SU-DHL-6 (cell line): ENCODE measurements at regions not wholly inside any gene's neighbourhood (a gene's known extent, or its start where the extent isn't known, plus 50 kb on each side); places are given as distances from the start of the nearest gene placed in this dataset.
A peak's percentile ranks its signal among the peaks of the same experiment; 100 is the strongest.

ENCODE experiments used
- H2AFZ ChIP-seq: fragments of 200-600 bp; sonication (generic); 2 replicates; pipeline ENCODE4 v1.6.1; 2014; ENCODE audit warnings: low read depth, mild to moderate bottlenecking, moderate library complexity, mixed read lengths, antibody characterized with exemption, low read length; ENCODE audit not compliant: severe bottlenecking
- H3F3A ChIP-seq: fragments of 200-600 bp; shearing (Covaris generic); 2 replicates; pipeline ENCODE4 v1.6.0; 2016; ENCODE audit warnings: antibody characterized with exemption, mild to moderate bottlenecking; ENCODE audit not compliant: insufficient read depth
- H3K27ac ChIP-seq: fragments of 200-600 bp; sonication (generic); 2 replicates; pipeline ENCODE4 v1.5.1; 2016; ENCODE audit warnings: low read depth, mild to moderate bottlenecking, low read length, moderate library complexity, mixed read lengths
- H3K27me3 ChIP-seq: fragments of 200-600 bp; sonication (generic), shearing (Covaris generic); 2 replicates; pipeline ENCODE4 v1.6.0; 2014; ENCODE audit warnings: mild to moderate bottlenecking, low read length
- H3K36me3 ChIP-seq: fragments of 200-600 bp; sonication (generic); 2 replicates; pipeline ENCODE4 v1.6.1; 2014; ENCODE audit warnings: mild to moderate bottlenecking, low read length, mixed read lengths
- H3K4me2 ChIP-seq: fragments of 300-600, 200-600 bp; shearing (Covaris generic), sonication (generic); 2 replicates; pipeline ENCODE4 v1.6.0; 2014; ENCODE audit warnings: low read length, low read depth, mild to moderate bottlenecking; ENCODE audit not compliant: poor library complexity, severe bottlenecking
- H3K4me3 ChIP-seq: fragments of 200-600 bp; sonication (generic); 2 replicates; pipeline ENCODE4 v1.5.1; 2014; ENCODE audit warnings: antibody characterized with exemption, low read length, mild to moderate bottlenecking, mixed read lengths; ENCODE audit not compliant: insufficient read depth, poor library complexity, severe bottlenecking
- H3K79me2 ChIP-seq: fragments of 200-600 bp; sonication (generic); 2 replicates; pipeline ENCODE4 v1.6.1; 2014; ENCODE audit warnings: mild to moderate bottlenecking, low read length, moderate library complexity; ENCODE audit not compliant: insufficient read depth
- H3K9ac ChIP-seq: fragments of 200-600 bp; sonication (generic); 2 replicates; pipeline ENCODE4 v1.7.0; 2014; ENCODE audit warnings: mild to moderate bottlenecking, low read length
- H3K9me2 ChIP-seq: fragments of 200-600 bp; sonication (generic); replicated peaks from 2 replicates; pipeline ENCODE4 v1.6.1; 2014; ENCODE audit warnings: low read length; ENCODE audit not compliant: insufficient read depth
- H3K9me3 ChIP-seq: fragments of 200-600 bp; sonication (generic); 2 replicates; pipeline ENCODE4 v1.6.1; 2014; ENCODE audit warnings: low read length, mixed read lengths; ENCODE audit not compliant: insufficient read depth
- H4K20me1 ChIP-seq: fragments of 200-600 bp; sonication (generic); 2 replicates; pipeline ENCODE4 v1.6.1; 2014; ENCODE audit warnings: low read depth, mild to moderate bottlenecking, antibody characterized with exemption, low read length, moderate library complexity, mixed read lengths
- EZH2phosphoT487 ChIP-seq: fragments of 200-600 bp; sonication (generic), shearing (Covaris generic); conservative IDR thresholded peaks from 2 replicates; pipeline ENCODE4 v1.6.1; 2018; ENCODE audit warnings: mild to moderate bottlenecking, antibody characterized with exemption, low read length, moderate library complexity, mixed read lengths
- TF ChIP-seq, protein P1 (sequence below): fragments of 200-600 bp; sonication (generic); IDR thresholded peaks from one replicate; pipeline ENCODE4 v1.5.1; 2017; ENCODE audit warnings: antibody characterized with exemption, mild to moderate bottlenecking, low read length, moderate library complexity; ENCODE audit not compliant: insufficient read depth, poor library complexity, severe bottlenecking

DNA sequence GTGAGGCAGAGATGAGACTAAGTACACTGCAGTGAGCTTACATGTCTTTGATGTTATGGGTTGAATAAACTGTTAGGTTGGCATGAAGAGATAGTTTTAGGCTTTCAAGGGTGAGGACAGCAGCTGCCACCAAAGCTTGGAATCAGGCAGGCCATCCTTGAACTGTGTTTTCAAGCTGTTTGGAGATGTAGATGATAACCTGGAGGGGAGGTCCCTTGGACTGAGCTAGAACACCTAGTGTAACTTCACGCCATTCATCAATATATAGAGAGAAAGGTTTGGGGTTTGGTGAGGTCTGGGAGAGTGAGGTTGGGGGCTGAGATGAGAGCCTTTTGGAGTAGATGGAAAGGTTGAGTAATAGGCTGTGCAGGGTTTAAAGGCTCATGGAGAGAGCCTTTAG, 2447.0 kb downstream of the TP53TG3F start:
- H3K4me2 ChIP-seq, result no peak overlapping the region
- no peak overlapping the region for H2AFZ ChIP-seq
- no peaks in the 10 kb centered on the region for H3K9me3 ChIP-seq

DNA sequence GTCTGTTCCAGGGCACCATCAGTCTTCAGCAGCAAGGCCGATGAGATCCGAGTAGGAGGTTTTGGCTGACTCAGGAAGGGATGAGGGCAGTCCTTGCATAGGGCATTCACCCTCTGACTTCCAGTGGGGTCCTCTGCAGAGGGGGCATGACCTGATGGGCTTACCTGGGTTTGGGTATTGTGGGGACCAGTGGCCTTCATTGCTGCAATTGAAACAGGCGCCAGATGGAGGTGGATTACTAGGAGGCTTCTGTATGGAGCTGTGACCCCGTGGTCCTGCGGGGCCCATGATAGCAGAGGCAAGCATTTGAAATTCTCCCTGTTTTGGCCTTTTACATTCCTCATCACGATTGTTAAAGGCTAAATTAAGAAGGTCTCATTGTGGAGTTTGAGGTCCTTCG, 2448.7 kb downstream of the TP53TG3F start:
- H3K9ac ChIP-seq, result no peak overlapping the region
- H4K20me1 ChIP-seq, result no peaks in the 10 kb centered on the region
- H3K79me2 ChIP-seq, result no peaks in the 10 kb centered on the region
- H3K4me2 ChIP-seq, result no peak overlapping the region
- no peaks in the 10 kb centered on the region for H3K9me3 ChIP-seq
- H3K4me3 ChIP-seq, result no peak overlapping the region
- no peaks in the 10 kb centered on the region for H3K9me2 ChIP-seq
- H3F3A ChIP-seq, result no peaks in the 10 kb centered on the region
- no peak overlapping the region for H2AFZ ChIP-seq
- H3K27ac ChIP-seq, result no peak overlapping the region
- no peaks in the 10 kb centered on the region for H3K27me3 ChIP-seq
- TF ChIP-seq, protein P1, sequence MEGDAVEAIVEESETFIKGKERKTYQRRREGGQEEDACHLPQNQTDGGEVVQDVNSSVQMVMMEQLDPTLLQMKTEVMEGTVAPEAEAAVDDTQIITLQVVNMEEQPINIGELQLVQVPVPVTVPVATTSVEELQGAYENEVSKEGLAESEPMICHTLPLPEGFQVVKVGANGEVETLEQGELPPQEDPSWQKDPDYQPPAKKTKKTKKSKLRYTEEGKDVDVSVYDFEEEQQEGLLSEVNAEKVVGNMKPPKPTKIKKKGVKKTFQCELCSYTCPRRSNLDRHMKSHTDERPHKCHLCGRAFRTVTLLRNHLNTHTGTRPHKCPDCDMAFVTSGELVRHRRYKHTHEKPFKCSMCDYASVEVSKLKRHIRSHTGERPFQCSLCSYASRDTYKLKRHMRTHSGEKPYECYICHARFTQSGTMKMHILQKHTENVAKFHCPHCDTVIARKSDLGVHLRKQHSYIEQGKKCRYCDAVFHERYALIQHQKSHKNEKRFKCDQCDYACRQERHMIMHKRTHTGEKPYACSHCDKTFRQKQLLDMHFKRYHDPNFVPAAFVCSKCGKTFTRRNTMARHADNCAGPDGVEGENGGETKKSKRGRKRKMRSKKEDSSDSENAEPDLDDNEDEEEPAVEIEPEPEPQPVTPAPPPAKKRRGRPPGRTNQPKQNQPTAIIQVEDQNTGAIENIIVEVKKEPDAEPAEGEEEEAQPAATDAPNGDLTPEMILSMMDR, result no peak
- TF ChIP-seq EZH2phosphoT487, result no peak
- H3K36me3 ChIP-seq, result no peaks in the 10 kb centered on the region

More for the DNA sequence above, 2447.0 kb downstream of the TP53TG3F start:
- H4K20me1 ChIP-seq, result no peaks in the 10 kb centered on the region
- no peaks in the 10 kb centered on the region for H3K9me2 ChIP-seq
- no peaks in the 10 kb centered on the region for H3K27me3 ChIP-seq
- H3F3A ChIP-seq, result no peaks in the 10 kb centered on the region
- H3K36me3 ChIP-seq, result no peaks in the 10 kb centered on the region
- H3K9ac ChIP-seq, result no peak overlapping the region
- no peak for TF ChIP-seq EZH2phosphoT487
- TF ChIP-seq, protein P1, result no peak
- no peak overlapping the region for H3K27ac ChIP-seq
- no peak overlapping the region for H3K4me3 ChIP-seq
- H3K79me2 ChIP-seq, result no peaks in the 10 kb centered on the region

DNA sequence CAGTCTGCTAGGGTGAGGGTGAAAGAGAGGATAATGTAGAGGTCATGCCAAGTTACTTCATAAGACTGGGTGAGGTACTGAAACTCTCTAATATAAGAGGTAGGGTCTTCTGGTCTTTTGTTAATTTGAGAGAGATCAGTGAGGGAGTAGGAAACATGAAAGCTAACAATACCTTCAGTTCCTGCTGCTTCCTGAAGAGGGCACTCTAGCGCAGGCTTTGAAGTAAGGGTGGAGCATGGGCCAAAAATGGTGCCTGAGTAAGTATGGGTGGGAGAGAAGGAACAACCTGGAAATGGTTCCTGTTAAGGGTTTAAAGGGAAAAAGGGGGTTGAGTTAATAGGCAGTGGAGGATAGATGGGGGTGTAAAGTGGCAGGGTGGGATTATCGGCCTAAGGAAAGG, 2449.5 kb downstream of the TP53TG3F start:
- H3K27me3 ChIP-seq, result no peaks in the 10 kb centered on the region
- no peak overlapping the region for H3K27ac ChIP-seq
- no peaks in the 10 kb centered on the region for H4K20me1 ChIP-seq
- no peaks in the 10 kb centered on the region for H3F3A ChIP-seq
- H3K4me3 ChIP-seq, result no peak overlapping the region
- no peaks in the 10 kb centered on the region for H3K9me3 ChIP-seq
- no peak overlapping the region for H3K4me2 ChIP-seq
- no peak for TF ChIP-seq EZH2phosphoT487
- TF ChIP-seq, protein P1, result peak; percentile 76
- no peaks in the 10 kb centered on the region for H3K36me3 ChIP-seq
- H3K79me2 ChIP-seq, result no peaks in the 10 kb centered on the region
- no peak overlapping the region for H3K9ac ChIP-seq
- no peaks in the 10 kb centered on the region for H3K9me2 ChIP-seq
- no peak overlapping the region for H2AFZ ChIP-seq
